ENCODE measurements at regions not wholly inside any gene's neighbourhood (a gene's known extent, or its start where the extent isn't known, plus 50 kb on each side); places are given as distances from the start of the nearest gene placed in this dataset.

- no peak for TF ChIP-seq CTCF (IDR thresholded peaks at IDR 0.05; ENCODE audit: low read depth, low read length, poor library complexity, severe bottlenecking)
- no peak for TF ChIP-seq EZH2phosphoT487 (IDR thresholded peaks at IDR 0.05; ENCODE audit: borderline replicate concordance, low read length)
Measured at GRCh38 chr7:68074242-68074641, 1077.6 kb downstream of the TYW1 start.

Measured in DOHH2 (cell line).